ENCODE measurements at regions not wholly inside any gene's neighbourhood (a gene's known extent, or its start where the extent isn't known, plus 50 kb on each side); places are given as distances from the start of the nearest gene placed in this dataset.

GRCh38 chr2:123695426-123695825, 329.7 kb upstream of the CNTNAP5 start:
- no peaks in the 10 kb centered on the region for H3K9me3 Mint-ChIP-seq
- H3K4me1 Mint-ChIP-seq = peaks cover 10% of the 10 kb centered on the region; the same call in 2 of the 3 replicates
- Histone ChIP-seq H3F3A (replicated peaks; ENCODE audit: low read depth) (no peaks in the 10 kb centered on the region), H3K27me3 (ENCODE audit: insufficient read depth) (no peaks in the 10 kb centered on the region), H3K9me2 (ENCODE audit: insufficient read depth) (peaks cover 5% of the 10 kb centered on the region; the same call in 1 of the 2 replicates), H2AFZ (no peak overlapping the region), H3K27ac (ENCODE audit: low read depth) (no peak overlapping the region), H3K4me2 (no peak overlapping the region), H3K36me3 (ENCODE audit: insufficient read depth) (no peaks in the 10 kb centered on the region), H3K79me2 (replicated peaks; ENCODE audit: insufficient read depth) (no peaks in the 10 kb centered on the region), H4K20me1 (replicated peaks; ENCODE audit: insufficient read depth) (no peaks in the 10 kb centered on the region), H3K4me3 (no peak overlapping the region), H3K4me1 (ENCODE audit: insufficient read depth) (no peaks in the 10 kb centered on the region)
- DNase-seq (ENCODE audit: low spot score) = no peak
- TF ChIP-seq STAT1 (IDR thresholded peaks at IDR 0.05; ENCODE audit: unreplicated experiment) (no peak), JUNB (IDR thresholded peaks at IDR 0.05; ENCODE audit: unreplicated experiment) (no peak), CREB1 (CRISPR knock-in tag; IDR thresholded peaks at IDR 0.05; ENCODE audit: low read depth) (no peak), CTCF (conservative IDR thresholded peaks at IDR 0.05; ENCODE audit: low read depth in 2 of 2) (no peak), ZNF331 (CRISPR knock-in tag; IDR thresholded peaks at IDR 0.05; ENCODE audit: low read depth) (no peak), ZNF114 (CRISPR knock-in tag; IDR thresholded peaks at IDR 0.05) (no peak), REST (IDR thresholded peaks at IDR 0.05; ENCODE audit: unreplicated experiment) (no peak), EZH2 (IDR thresholded peaks at IDR 0.05; ENCODE audit: low read depth, unreplicated experiment) (no peak), NANOG (IDR thresholded peaks at IDR 0.05; ENCODE audit: borderline replicate concordance) (no peak), EZH2phosphoT487 (IDR thresholded peaks at IDR 0.05; ENCODE audit: unreplicated experiment) (no peak), POLR2AphosphoS5 (IDR thresholded peaks at IDR 0.05; ENCODE audit: low read depth) (no peak), ZNF462 (CRISPR knock-in tag; IDR thresholded peaks at IDR 0.05) (no peak)
- TF ChIP-seq, protein P1, sequence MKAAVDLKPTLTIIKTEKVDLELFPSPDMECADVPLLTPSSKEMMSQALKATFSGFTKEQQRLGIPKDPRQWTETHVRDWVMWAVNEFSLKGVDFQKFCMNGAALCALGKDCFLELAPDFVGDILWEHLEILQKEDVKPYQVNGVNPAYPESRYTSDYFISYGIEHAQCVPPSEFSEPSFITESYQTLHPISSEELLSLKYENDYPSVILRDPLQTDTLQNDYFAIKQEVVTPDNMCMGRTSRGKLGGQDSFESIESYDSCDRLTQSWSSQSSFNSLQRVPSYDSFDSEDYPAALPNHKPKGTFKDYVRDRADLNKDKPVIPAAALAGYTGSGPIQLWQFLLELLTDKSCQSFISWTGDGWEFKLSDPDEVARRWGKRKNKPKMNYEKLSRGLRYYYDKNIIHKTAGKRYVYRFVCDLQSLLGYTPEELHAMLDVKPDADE (IDR thresholded peaks at IDR 0.05) = no peak
- no peak for ATAC-seq
- H3K4me3 Mint-ChIP-seq = no peak overlapping the region
- H3K27ac Mint-ChIP-seq = no peak overlapping the region
- no peaks in the 10 kb centered on the region for H3K36me3 Mint-ChIP-seq (ENCODE audit: low read depth)
- no peaks in the 10 kb centered on the region for H3K27me3 Mint-ChIP-seq (ENCODE audit: insufficient read depth, low read depth, poor library complexity)

Data from GM23338 (cell line).